ENCODE measurements at regions not wholly inside any gene's neighbourhood (a gene's known extent, or its start where the extent isn't known, plus 50 kb on each side); places are given as distances from the start of the nearest gene placed in this dataset.

DNA sequence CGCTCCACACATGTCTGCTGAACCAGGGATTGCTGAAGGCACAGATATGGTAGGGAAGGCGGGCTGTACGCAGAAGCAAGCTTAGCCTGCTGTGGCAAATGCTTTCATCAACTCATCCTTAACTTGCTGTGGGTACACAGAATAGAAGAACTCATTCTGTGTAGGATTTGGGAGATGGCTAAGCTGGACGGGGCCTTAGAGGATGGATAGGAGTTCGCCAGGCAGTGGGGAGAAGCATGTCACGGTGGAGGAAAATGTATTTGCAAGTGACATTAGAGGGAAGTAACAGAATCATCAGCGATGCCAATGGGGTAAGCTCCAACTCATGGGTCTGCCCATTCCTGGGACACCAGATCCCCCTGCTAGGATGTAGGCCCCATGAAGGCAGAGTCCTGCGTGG is 96.7 kb upstream of the SMIM21 start:
- DNase-seq: no peak

DNA sequence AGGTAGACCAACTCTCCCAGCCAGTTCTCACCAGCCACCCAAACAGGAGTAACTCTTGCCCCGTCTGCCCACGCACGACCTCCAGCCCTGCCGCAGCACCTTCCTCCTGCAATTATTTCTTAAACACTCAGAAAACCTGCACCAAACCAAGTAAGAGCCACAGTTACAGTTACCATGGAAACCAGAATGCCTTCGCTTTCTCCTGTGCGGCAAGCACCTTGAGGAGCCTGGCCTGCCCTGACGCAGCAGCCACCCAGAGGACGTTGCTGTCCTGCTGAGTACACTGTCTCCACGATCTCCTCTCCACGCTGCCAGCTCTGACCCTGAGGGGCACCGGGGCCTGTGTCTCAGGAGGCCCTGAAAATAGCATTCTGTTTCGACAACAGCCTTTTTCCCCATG is 94.3 kb upstream of the SMIM21 start:
- DNase-seq: no peak

DNA sequence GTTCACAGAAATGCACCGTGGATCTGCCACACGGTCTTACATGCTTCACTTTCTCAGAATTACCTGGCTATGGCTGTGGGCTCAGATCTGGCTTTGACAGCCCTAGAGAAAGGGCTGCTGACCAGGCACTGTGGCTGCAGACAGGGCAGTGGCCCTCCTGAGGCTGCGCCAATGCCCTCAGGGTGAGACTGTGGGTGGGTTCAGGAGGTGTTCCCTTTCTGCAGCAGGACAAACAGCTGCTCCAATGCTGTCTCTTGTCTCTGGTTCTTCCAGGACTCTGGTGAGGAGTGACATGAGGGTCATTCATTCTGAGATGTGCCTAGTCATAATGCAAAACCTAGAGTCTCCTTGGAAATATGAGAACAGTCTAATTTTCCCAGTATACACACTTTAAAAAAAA is 90.5 kb upstream of the SMIM21 start:
- DNase-seq: no peak

DNA sequence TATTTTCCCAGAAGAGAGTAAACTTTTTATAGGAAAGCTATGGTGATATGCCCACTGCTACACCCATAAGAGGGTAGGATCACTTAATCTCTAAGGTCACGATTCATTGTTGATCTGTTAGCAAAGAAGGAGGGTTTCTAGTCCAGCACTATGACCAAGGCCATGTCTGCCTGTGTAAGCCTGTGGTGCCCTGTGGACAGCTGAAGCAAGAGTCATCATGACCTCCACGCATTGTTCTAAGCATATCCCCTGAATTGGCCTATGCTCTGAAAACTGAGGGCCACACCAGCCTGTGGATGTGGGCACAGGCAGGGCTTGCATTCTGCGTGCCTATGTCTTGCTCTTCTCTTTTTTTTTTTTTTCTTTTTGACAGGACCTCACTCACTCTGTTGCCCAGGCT is 89.8 kb upstream of the SMIM21 start:
- no peak for DNase-seq

DNA sequence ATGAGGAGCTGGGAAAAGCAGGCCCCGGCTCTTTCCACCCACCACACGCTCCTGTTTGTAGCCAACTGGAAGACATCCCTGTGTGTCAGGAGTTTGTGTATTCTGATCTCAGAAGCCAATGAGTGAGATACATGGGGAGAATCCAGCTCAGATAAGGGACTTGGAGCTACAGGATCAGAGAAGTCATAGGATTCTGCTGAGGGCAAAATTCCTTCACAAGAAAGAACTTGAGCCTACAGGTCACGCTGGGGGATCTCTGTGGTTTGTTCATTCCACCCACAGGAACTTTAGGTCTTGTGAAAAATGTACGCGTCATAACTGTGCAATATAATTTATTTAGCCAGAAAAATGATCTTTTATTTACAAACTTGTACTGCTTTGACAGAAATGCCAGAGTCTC is 80.1 kb upstream of the SMIM21 start:
- no peak for DNase-seq

DNA sequence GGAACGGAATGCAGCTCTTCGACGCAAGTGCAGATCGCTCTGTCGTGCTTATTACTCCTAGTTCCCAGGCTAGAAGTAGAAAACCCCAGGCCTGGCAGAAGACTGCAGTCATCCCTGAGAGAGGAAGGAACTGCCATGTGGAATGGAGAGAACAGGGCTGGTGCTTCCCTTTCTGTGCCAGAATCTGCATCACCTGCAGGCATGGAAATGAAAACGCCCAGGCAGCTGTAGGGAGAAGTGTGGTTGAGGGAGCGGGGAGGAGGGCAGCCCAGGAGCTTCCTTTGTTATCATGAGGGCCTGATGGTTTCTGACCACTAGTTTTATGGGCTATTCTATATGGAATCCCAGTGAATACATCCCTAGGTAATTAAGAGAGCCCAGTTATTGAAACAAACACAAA is 79.4 kb upstream of the SMIM21 start:
- no peak for DNase-seq

DNA sequence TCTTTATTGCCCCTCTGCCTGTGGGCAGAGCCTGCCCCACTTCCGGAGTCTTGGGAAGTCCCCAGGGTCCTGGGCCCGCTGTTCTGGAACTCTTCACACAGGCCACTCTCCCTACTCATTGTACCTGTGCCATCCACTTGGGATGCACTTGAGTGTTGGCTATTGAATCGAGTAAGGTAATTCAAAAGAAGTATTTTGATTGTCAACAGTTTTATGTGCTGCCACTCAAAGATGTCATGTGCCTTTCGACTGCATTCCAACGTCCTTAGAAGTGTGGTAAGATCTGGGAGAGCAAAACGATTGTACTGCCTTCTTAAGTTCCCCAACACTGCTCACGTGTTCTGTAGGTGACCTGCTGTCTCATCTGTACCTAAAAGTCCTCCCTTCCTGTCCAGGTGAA is 77.0 kb upstream of the SMIM21 start:
- DNase-seq: no peak

DNA sequence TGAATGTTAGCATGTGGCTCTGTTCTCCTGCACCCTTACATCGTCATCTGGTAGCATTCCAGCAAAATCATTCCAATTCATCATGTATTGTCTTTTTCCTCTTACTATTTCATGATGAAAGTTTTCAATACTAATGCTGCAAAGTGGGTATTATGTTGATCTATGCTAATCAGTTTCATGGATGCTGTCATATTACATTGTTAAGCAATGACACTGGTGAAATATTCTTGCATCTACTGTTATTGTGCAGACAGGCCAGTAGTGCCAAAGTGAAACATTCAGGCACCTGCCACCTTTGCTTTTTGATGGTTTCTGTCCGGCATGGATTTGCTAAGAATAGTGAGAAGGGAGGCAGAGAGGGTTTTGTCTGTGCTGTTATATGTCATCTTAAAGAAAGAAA is 76.1 kb upstream of the SMIM21 start:
- no peak for DNase-seq

DNA sequence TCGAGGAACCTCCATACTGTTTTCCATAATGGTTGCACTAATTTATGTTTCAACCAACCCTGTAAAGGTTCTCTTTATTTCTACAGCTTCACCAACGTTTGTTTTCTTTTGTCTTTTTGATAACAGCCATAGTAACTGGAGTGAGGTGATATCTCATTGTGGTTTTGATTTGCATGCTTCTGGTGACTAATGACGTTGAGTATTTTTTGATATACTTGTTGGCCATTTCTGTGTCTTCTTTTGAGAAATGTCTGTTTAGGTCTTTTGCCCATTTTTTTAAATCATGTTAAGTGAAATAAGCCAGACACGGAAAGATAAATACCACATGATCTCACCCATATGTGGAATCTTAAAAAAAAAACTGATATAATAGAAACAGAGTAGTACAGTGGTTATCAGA is 74.8 kb upstream of the SMIM21 start:
- DNase-seq: no peak

DNA sequence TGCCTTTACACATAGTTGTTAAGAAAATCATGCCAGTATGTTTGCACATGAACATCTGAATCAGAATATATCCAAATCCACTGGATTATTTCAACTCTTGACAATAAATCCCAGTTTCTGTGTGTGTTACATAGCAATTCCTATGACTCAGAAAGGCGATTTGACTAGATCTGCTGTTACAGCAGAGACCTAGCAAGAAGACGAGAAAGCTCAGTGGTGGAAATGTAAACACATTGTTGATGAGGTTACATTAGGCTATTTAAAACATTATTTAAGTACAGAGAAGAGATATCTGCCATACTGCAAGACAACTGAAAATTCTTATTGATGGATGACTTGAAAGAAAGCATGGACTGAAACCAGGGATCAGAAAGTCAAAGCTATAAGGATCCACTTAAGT is 73.0 kb upstream of the SMIM21 start:
- DNase-seq: no peak

DNA sequence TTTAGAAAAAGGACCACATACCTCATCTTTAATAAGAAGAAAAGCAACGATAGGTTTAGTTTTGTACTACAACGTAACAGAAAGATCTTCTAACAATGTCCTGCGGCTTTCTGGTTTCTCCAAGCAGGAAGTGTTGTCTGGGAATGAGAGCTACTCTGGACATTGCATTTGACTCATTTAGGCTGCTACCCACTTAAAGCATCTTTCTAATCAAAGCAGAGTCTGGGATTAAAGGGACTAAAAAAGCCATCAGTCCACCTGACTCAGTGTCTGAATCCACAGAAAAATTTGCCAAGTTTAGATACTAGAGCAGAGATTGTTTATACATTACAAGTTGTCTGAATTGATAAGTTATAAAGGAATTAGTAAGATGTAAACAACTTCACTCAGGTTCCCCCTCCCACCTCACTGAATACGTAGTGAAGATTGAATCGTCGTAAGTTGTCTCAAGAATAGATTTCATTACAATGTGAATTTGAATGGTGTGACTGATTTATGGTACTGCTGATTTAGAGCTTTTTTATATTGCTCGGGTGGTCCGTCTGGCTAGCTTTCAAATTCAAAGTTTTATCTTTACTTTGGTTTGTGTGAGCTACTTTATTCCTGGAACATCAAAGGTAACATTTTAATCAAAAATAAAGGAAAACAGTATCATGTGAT is 70.2 kb upstream of the SMIM21 start:
- no peak for DNase-seq

DNA sequence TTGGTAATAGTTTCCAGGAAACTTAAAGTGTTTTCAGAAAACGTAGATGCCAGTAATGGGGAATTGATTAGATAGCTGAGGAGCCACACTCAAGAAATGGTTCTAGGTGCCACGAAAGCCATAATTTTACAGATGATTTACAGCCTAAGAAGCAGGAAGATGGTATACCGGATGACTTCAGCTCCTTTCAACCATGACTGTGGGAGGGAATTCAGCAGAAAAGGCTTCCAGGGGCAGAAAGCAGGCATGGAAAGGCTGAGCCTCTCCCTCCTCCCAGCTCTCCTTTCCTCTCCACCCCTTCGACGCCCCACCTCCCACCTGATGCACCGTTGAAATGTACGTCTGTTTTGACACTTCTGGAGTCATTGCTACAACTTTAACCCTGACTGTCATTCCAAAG is 68.6 kb upstream of the SMIM21 start:
- DNase-seq: no peak

DNA sequence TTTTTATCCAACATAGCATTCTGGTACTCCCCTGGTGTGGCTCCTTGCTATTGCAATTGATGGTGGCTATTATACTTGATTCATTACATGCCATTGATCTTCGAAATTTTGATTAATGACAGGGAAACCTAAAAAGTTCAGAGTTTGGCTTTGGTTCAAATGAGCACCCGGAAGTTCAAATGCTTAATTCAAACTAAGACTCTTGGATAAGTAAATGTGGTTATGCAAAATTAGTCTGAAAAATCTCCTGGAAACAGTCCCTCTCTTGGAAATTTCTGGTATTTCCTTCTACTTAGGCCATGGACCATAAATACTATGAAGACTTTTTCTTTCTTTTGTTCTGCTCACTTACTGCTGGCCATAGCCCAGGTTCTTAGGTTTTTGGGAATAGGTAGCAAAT is 65.3 kb upstream of the SMIM21 start:
- no peak for DNase-seq

DNA sequence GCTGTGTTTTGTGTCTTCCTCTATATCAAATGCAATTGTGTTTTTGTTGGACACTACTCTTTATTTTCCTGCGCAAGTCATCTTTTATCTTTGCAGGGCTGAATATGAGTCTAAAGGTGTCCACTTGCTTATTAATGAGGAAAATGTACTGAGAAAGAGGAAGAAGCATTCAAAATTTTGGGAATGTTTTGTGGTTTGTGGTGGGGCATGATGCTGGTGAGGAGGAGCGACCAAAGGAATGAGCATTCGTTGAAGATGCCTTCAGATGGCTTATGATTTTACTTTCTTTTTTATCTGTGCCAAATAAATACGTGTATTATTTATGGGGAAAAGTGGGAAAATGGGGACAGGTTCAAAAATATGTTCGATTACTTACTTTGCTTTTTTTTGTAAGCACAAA is 63.9 kb upstream of the SMIM21 start:
- no peak for DNase-seq

DNA sequence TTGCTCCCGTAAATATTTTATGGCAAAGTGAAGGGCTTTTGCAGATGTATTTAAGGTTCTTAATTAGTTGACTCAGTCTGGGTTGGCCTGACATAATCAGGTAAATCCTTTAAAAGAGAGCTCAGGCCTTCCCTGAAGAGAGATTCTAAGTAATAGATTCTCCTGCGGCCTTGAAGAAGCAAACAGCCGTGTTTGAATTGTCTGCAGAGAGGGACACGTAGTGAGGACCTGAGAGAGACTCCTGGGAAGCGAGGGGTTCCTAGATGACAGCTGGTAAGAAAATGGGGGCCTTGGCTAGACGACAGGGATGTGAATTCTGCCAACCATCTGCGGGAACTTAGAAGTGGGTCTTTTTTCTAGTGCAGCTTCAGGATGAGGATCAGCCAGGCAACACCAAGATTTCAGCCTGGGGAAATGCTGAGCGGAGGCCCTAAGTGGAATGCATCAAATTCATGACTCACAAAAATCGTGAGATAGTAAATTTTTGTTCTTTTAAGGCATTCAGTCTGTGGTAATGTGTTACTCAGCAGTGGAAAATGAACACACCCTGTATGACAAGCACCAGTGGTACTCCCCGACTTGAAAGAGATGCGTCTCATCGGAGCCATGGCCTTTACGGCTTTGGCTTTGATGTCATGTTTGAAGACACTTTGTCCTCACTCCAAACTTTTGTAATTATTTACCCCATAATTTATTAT is 62.1 kb upstream of the SMIM21 start:
- DNase-seq: no peak

DNA sequence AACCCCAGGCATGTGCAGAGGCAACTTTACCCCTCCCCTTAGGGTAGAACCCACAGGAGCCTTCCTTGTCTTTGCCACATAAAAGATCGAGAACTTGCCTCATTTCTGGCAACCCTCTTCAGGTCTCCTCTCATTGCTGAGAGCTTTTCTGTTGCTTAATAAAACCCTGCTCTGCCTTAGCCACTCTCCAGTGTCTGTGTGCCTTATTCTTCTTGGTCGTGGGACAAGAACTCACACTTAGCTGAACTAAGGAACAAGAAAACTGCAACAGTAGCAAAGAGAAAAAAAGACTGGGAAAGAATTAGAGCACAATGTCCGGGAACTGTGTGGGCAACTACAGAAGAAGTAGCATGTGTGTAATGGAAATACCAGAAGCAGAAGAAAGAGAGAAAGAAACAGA is 56.2 kb upstream of the SMIM21 start:
- no peak for DNase-seq

DNA sequence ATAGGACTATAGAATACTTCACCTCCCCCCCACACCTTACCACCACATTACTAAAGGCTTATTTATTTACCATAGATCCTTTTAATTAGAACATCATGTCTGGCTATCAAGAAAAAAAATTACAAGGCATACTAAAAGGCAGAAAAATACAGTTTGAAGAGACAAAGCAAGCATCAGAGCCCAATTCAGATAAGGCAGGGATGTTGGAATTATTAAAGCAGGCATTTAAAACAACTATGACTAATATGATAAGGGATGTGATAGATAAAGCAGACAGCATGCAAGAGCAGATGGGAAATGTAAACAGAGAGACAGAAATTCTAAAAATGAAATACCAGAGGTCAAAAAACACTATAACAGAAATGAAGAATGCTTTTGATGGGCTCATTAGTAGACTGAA is 55.4 kb upstream of the SMIM21 start:
- no peak for DNase-seq

DNA sequence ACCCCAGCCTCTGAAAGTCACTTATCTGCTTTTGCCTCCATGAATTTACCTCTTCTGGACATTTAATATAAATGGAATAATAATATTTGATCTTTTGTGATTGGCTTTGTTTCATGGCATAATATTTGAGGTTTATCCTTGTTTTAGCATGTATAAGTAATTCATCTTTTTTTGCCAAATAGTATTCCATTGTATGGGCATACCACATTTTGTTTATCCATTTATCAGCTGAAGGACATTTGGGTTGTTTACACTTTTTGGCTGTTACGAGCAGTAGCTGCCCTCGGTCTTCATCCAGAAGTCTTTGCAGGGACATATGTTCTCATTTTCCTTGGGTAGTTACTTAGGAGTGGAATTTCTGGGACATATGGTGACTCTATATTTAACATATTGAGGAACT is 53.0 kb upstream of the SMIM21 start:
- no peak for DNase-seq

DNA sequence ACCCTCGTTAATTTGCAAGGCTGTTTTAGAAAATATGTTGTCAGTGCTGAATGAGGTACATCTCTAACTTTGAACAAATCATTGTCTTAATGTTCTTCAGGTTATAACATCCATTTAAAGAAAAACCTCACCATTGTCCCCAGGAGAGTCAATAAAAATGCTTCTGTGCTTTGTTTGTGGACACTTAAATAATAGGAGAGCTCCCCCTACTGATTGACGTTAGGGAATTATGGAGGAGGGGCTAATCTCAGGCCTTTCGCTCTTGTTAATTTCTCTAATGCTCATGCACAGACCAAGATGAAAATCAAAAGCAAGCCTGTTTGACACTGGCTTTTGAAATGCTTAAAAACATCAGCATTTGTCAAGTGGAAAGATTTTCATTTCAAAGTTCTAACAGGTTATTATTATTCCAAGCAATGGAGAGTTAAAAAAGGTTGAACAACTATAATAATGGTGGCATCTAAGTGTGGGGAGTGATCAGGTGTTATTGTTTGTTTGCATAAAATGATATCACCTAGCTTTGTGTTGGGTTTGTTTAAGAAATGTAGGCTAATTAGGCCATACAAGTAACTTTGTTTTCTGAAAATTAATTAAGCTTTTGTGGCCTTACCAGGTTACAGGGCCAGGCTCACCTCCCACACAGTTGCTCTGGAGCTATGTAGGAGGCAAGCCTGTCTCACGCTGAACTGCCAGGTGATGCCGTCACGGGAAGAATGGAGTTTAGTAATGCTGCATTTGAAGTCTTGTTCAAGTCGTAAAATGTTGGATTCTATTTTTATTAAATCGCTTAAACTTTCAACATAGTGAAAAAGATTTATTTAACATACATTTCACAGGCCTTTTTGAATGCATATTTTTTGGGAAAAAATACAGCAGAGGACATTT is 51.7 kb upstream of the SMIM21 start:
- DNase-seq: peak; percentile 30

DNA sequence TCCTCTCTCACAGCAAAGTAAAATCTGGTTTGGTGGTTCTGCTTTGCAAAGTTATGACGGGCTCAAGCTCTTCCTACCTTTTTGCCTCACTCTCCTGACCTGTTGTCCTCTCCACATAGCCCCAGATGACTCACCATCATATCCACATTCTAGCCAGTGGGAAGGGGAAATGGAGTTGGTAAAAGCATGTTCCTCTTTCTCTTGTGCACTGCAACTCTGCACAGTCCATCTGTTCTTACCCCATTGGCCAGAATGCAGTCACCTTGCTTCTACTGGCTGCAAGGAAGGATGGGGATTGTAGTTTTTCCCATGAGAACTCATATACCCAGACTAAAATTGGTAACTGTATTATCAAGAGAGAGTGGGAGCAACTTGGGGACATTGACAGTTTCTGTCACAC is 50.4 kb upstream of the SMIM21 start:
- no peak for DNase-seq

All from NCI-H1092 (cell line).